SK-N-SH treated with all-trans-retinoic acid at 6 μM for 48 hours (cell line): ENCODE measurements at regions not wholly inside any gene's neighbourhood (a gene's known extent, or its start where the extent isn't known, plus 50 kb on each side); places are given as distances from the start of the nearest gene placed in this dataset.

Source experiments
- ATAC-seq: fragments of 200-7000 bp; cut with Tn5 transposase; 3 replicates; pipeline ENCODE4 v1.9.1; 2020; ENCODE audit warnings: mild to moderate bottlenecking, moderate library complexity
- ARNTL ChIP-seq: fragments of 450-650 bp; formaldehyde crosslinking; IDR thresholded peaks from 2 replicates; pipeline ENCODE4 v1.5.0; 2020; ENCODE audit warnings: low read depth, mild to moderate bottlenecking, moderate library complexity, borderline replicate concordance
- BACH2 ChIP-seq: fragments of 250-450 bp; sonication (Bioruptor Pico); IDR thresholded peaks from 2 replicates; pipeline ENCODE4 v1.9.0; 2021; ENCODE audit warnings: mild to moderate bottlenecking, borderline replicate concordance
- CSRNP3 ChIP-seq: fragments of 250-450 bp; sonication (Bioruptor Pico); IDR thresholded peaks from 2 replicates; pipeline ENCODE4 v1.5.1; 2021; ENCODE audit warnings: mild to moderate bottlenecking, moderate library complexity
- ESRRG ChIP-seq: fragments of 250-450 bp; sonication (Bioruptor Pico); IDR thresholded peaks from 2 replicates; pipeline ENCODE4 v1.6.1; 2021; ENCODE audit warnings: mild to moderate bottlenecking
- ISL1 ChIP-seq: fragments of 250-450 bp; sonication (Bioruptor Pico); IDR thresholded peaks from 2 replicates; pipeline ENCODE4 v2.1.2; 2022; ENCODE audit warnings: mild to moderate bottlenecking, moderate library complexity
- OSR1 ChIP-seq: fragments of 250-450 bp; sonication (Bioruptor Pico); IDR thresholded peaks from 2 replicates; pipeline ENCODE4 v1.8.0; 2022; ENCODE audit warnings: moderate library complexity, mild to moderate bottlenecking, inconsistent platforms
- PATZ1 ChIP-seq: fragments of 250-450 bp; sonication (Bioruptor Pico); IDR thresholded peaks from 2 replicates; pipeline ENCODE4 v1.8.0; 2020; ENCODE audit warnings: mild to moderate bottlenecking, moderate library complexity, borderline replicate concordance
- POU6F1 ChIP-seq: fragments of 250-450 bp; sonication (Bioruptor Pico); IDR thresholded peaks from 2 replicates; pipeline ENCODE4 v1.8.0; 2021; ENCODE audit warnings: low read depth, mild to moderate bottlenecking, moderate library complexity, borderline replicate concordance
- PPARA ChIP-seq: fragments of 250-450 bp; sonication (Bioruptor Pico); IDR thresholded peaks from 2 replicates; pipeline ENCODE4 v1.5.0; 2020; ENCODE audit warnings: mild to moderate bottlenecking, borderline replicate concordance
- RARB ChIP-seq: fragments of 250-450 bp; sonication (Bioruptor Pico); IDR thresholded peaks from 2 replicates; pipeline ENCODE4 v1.8.0; 2021; ENCODE audit warnings: mild to moderate bottlenecking, moderate library complexity
- SNAI2 ChIP-seq: fragments of 250-450 bp; sonication (Bioruptor Pico); IDR thresholded peaks from 2 replicates; pipeline ENCODE4 v1.5.0; 2020; ENCODE audit warnings: mild to moderate bottlenecking, moderate library complexity
- TCF4 ChIP-seq: fragments of 250-450 bp; sonication (Bioruptor Pico); IDR thresholded peaks from 2 replicates; pipeline ENCODE4 v1.8.0; 2021; ENCODE audit warnings: mild to moderate bottlenecking, moderate library complexity, borderline replicate concordance
- TOX ChIP-seq: fragments of 250-450 bp; sonication (Bioruptor Pico); IDR thresholded peaks from 2 replicates; pipeline ENCODE4 v1.8.0; 2021; ENCODE audit warnings: mild to moderate bottlenecking, moderate library complexity, borderline replicate concordance
- TSHZ2 ChIP-seq: fragments of 250-450 bp; sonication (Bioruptor Pico); IDR thresholded peaks from 2 replicates; pipeline ENCODE4 v1.5.0; 2020; ENCODE audit warnings: mild to moderate bottlenecking, moderate library complexity
- ZC3H10 ChIP-seq: fragments of 250-450 bp; sonication (Bioruptor Pico); IDR thresholded peaks from 2 replicates; pipeline ENCODE4 v1.5.1; 2021; ENCODE audit warnings: mild to moderate bottlenecking, moderate library complexity
- ZFP3 ChIP-seq: fragments of 250-450 bp; sonication (Bioruptor Pico); IDR thresholded peaks from 2 replicates; pipeline ENCODE4 v1.5.0; 2020; ENCODE audit warnings: mild to moderate bottlenecking, moderate library complexity
- ZNF565 ChIP-seq: fragments of 450-650 bp; formaldehyde crosslinking; conservative IDR thresholded peaks from 2 replicates; pipeline ENCODE4 v1.5.0; 2020; ENCODE audit warnings: low read depth, mild to moderate bottlenecking, moderate library complexity
- ZNF70 ChIP-seq: fragments of 450-650 bp; formaldehyde crosslinking; IDR thresholded peaks from 2 replicates; pipeline ENCODE4 v1.5.0; 2020; ENCODE audit warnings: mild to moderate bottlenecking, moderate library complexity
- ZNF8 ChIP-seq: fragments of 450-650 bp; formaldehyde crosslinking; IDR thresholded peaks from 2 replicates; pipeline ENCODE4 v1.5.0; 2020; ENCODE audit warnings: mild to moderate bottlenecking, moderate library complexity

- TF ChIP-seq ISL1 (CRISPR knock-in tag), result no peak
- no peak for TF ChIP-seq RARB (CRISPR knock-in tag)
- no peak for TF ChIP-seq CSRNP3
- no peak for TF ChIP-seq TCF4 (CRISPR knock-in tag)
- TF ChIP-seq ZFP3 (CRISPR knock-in tag), result no peak
- TF ChIP-seq ZNF70 (CRISPR knock-in tag), result no peak
- TF ChIP-seq PPARA (CRISPR knock-in tag), result no peak
- TF ChIP-seq ESRRG (CRISPR knock-in tag), result no peak
- TF ChIP-seq TSHZ2 (CRISPR knock-in tag), result no peak
- TF ChIP-seq SNAI2 (CRISPR knock-in tag), result no peak
- no peak for TF ChIP-seq POU6F1 (CRISPR knock-in tag)
- ATAC-seq, result no peak
Observed at GRCh38 chr9:31028137-31028536, 1356.3 kb upstream of the ACO1 start.

GRCh38 chr9:31030741-31031202, 1353.7 kb upstream of the ACO1 start:
- ATAC-seq, result peak; percentile 84
- TF ChIP-seq ISL1 (CRISPR knock-in tag) (peak; percentile 12; the same call in 1 of the 2 replicates), SNAI2 (CRISPR knock-in tag) (no peak), ZFP3 (CRISPR knock-in tag) (no peak), PATZ1 (no peak), RARB (CRISPR knock-in tag) (no peak), TSHZ2 (CRISPR knock-in tag) (no peak), BACH2 (no peak)

GRCh38 chr9:31032206-31032605, 1352.2 kb upstream of the ACO1 start:
- TF ChIP-seq PATZ1 (no peak), ZNF565 (no peak), ZC3H10 (CRISPR knock-in tag) (no peak), POU6F1 (CRISPR knock-in tag) (no peak), TOX (CRISPR knock-in tag) (no peak), ESRRG (CRISPR knock-in tag) (no peak), ZNF8 (CRISPR knock-in tag) (no peak), SNAI2 (CRISPR knock-in tag) (no peak), ARNTL (CRISPR knock-in tag) (no peak), ZFP3 (CRISPR knock-in tag) (no peak), OSR1 (CRISPR knock-in tag) (no peak), ISL1 (CRISPR knock-in tag) (no peak), TCF4 (CRISPR knock-in tag) (no peak)
- no peak for ATAC-seq
